GM19035 (cell line): ENCODE measurements at regions not wholly inside any gene's neighbourhood (a gene's known extent, or its start where the extent isn't known, plus 50 kb on each side); places are given as distances from the start of the nearest gene placed in this dataset.
"Not testable (repeated sequence)": the region's sequence is repeated elsewhere in the genome, so short reads cannot be mapped to it uniquely, and the experiment has no call there.

ENCODE experiments used
- ATAC-seq: cut with Tn5 transposase; IDR thresholded peaks from one replicate; pipeline ENCODE4 v1.9.1; 2021; ENCODE audit not compliant: unreplicated experiment

GRCh38 chr3:177493091-177493490 lies 295.8 kb upstream of the TBL1XR1 start:
- ATAC-seq = no peak

GRCh38 chr3:177494216-177494615 lies 296.9 kb upstream of the TBL1XR1 start:
- no peak for ATAC-seq

DNA sequence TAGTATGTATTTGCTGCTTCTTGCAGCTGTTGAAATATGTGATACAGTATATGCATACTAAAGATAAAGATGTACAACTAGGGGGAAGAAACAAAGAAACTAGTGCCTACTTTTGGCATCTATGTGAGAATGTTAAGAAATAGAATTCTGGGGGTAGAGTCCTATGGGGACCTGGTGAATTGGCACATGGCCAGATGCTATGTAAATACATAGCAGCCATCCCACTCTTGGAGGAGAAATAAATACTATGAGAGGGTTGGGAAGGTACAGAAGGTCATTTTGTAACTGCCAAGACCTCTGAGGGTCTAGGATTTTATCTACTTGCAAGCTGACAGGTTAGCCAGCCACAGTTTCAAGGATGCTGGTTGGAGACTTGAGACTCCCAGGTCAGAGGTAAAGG lies 298.3 kb upstream of the TBL1XR1 start:
- no peak for ATAC-seq

DNA sequence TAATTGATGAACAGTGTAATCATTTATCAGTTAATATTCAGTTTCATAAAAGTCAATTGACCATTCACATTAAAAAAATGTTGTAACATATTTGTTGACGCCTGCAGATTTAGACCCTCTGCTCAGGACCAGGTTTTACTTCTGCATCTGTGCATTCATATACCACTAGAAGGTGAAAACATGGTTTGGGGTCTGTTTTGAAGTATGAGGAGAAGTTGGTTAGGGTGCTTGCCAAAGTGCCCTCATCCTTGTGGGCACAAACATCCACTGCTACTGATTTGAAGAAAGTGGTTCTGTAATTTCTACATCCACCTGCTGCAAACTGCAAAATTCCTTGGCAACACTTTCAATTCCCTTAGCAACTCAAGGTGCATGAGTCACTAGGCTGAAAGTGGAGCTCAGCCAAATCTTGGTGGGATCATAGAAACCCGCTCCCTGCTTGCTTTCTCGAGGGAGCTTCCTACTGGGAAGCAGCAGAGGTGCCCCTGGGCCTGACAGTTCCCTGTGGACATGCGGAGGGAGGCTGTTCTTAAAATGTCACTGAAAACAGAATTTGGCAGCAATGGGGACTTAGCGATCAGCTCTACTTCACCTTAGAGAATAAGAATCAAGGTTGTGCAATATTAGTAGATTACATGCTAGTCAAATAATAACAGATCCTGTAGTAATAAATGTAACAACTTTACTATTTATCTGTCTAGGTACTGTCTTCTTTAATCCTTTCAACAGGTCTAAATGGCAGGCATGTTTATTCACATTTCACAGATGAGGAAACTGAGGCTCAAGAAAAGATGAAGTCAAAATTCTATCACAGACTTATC lies 301.0 kb upstream of the TBL1XR1 start:
- no peak for ATAC-seq

DNA sequence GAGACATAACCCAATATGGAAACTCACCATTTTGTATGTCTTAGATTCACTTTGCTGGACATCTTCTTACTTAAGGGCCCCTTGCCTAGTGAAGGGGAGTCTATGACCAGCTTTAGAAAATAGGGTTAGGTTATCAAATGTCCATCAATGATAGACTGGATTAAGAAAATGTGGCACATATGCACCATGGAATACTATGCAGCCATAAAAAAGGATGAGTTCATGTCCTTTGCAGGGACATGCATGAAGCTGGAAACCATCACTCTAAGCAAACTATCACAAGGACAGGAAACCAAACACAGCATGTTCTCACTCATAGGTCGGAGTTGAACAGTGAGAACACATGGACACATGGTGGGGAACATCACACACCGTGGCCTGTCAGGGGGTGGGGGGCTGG lies 301.8 kb upstream of the TBL1XR1 start:
- not testable (repeated sequence) for ATAC-seq

- no peak for ATAC-seq
These were observed 302.6 kb upstream of the TBL1XR1 start for GRCh38 chr3:177499779-177500423.

DNA sequence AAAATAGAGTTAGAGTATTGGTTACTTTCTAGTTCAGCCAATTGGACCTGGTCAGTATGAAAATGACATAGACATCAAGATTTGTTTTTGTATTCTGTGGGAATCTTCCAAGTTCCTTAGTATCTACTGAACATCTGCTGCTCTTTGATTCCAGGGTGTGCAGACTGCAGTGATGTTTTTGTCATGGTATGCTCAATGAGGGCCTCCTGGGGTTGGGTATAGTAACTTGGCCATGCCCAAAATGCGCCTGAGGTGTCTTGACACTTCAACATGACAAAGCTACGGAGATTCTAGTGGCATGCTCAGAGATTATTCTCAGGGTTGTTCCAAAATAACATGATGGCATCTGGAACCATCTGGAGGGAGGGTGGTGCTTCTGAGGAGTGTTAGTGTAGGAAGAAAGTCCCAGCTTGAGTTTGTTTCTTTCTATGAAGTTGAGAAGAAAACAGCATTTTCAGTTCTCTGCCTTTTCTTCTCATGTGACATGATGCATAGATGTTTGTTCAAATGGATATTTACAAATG lies 313.5 kb upstream of the TBL1XR1 start:
- no peak for ATAC-seq

DNA sequence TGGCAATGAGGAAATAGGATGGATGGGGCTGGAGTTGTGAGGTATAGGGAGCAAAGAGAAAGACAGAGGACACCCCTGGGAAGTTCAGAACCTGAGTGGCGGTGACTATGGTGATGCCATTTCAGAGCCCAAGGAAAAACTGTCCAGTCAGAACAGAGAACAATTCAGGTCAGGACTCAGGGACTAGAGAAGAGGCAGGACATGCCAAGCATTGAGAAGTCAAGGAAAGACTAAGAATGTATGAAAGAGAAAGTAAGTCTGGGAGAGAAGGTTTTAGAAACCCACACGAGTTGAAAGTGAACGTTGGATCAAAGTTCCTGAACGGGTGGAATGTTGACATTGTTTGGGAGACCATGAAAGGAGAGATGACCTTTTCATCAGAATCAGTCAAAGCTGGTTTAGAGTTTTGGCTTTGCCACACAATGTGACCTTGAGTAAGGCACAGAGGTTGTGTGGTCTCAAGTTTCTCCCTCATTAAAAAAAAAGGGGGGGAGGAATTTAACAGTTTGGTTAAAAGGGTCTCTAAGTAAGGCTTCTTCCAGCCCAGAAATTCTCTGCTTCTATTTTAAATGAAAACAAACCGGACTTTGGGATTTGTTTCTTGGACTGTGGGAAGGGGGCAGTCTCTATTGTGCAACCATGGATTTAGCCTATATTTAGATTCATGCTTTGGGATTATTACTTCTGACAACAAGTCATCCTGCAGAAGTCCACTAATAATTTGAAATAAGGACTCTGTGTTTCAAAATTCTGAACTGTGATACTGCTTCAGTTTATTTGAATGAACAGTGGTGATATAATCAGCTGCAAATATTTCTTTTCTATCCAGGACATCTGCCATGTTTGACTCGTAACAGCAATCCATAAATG lies 315.9 kb upstream of the TBL1XR1 start:
- no peak for ATAC-seq

GRCh38 chr3:177513815-177514610 lies 316.7 kb upstream of the TBL1XR1 start:
- ATAC-seq = no peak

DNA sequence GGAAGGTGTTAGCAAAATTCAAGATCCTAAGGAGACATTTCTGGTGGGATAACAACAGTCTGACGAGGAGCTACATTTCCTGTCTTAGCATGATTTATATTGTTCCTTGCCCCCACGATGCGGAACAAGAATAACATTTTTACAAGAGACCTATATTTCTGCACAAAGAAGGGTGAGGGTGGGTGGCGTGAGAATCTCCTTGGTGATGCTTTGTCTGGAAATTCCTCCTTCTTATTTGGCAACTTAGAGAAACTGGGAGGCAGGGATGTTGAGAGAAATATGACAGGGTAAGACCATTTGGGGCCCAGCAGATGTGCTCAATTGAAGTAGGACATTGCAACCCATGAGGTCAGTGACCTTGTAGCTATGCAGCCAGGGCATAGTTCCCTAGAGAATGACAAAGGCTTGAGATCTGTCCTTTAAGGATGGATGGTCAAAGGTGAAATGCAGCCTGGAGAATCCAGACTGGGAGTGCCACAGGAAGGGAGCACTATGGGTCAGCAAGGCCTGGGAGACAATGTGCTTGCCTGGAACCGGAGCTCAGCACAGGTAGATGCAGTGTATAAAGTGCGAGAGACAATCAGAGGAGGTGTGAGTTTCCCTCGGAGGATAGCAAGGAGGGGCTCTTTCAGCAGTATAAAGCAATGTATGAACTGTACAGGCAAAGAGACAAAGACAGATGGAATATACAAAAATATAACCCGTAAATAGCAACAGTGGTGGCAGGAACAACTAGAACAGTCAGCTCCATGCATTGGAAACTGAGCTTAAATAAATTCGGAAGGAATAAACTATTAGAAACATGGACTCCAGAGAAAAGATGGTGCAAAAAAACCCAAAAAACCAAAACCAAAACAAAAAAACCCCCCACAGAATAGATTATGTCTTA lies 317.6 kb upstream of the TBL1XR1 start:
- no peak for ATAC-seq

- ATAC-seq = no peak
These were observed 318.5 kb upstream of the TBL1XR1 start for GRCh38 chr3:177515786-177516157.

- ATAC-seq = no peak
These were observed 319.1 kb upstream of the TBL1XR1 start for GRCh38 chr3:177516158-177517011.

DNA sequence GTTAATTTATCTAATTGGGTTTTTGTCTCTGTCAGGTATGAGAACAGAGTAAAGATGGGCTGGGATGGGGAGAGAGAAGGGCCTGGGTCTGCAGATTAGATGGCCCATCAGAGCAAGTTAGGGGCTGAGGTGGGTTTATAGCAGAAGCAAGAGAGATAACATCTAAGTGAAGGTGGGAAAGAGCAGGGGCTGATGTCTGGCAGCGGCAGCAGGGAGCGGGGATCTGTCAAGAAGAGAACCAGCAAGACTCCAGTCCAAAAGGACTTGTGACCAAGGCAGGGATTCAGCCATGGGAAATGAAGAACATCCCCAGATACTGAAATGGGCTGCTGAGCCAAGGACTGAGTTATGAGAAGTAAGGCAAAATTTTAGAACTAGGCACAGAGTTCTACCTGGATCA lies 320.6 kb upstream of the TBL1XR1 start:
- ATAC-seq = no peak

DNA sequence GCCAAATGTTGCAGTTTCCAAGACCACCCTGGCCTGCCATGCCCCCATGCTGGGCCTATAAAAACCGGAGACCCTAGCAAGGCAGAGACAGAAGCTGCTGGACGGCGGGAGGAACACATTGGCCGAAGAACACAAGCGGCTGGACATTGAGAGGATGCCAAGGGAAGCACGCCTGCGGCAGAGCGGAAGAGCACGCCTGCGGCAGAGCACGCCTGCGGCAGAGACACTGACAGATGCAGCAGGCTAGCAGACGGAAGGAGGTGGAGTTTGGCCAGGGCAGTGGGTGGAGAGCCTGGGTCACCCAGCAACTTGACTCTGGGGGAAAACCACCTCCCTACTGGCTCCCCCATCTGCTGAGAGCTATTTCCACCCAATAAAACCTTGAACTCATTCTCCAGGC lies 322.3 kb upstream of the TBL1XR1 start:
- ATAC-seq = no peak

- ATAC-seq = no peak
These were observed 324.0 kb upstream of the TBL1XR1 start for GRCh38 chr3:177521305-177521704.

- ATAC-seq = no peak
These were observed 324.8 kb upstream of the TBL1XR1 start for GRCh38 chr3:177522051-177522450.

- ATAC-seq = no peak
These were observed 325.9 kb upstream of the TBL1XR1 start for GRCh38 chr3:177523067-177523675.

DNA sequence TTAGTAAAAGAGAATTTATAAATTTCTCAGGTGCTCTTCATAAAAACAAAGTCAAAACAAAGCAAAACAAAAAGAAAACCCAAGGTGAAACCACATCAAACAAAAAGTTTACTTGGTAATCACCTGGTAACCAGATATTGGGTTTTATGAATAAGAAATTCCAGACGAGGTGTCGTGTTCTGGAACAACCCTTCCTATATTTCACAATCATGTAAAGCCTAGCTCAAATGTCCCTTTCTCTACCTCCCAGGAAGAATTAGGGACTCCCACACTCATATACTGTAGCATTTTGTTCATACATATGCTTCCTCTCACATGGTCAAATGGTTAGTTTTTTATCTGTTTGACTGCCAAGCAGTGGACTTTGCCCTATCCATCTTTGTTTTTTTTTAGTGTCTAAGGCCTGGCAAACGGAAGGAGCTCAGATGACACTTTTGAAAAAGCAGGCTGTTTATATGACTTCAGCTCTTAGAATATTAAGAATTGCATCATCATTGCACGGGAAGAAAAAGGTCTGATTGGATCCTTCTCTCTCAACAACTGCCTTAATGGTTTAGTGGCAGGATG lies 326.7 kb upstream of the TBL1XR1 start:
- no peak for ATAC-seq
